PC-3 (cell line): ENCODE measurements at regions not wholly inside any gene's neighbourhood (a gene's known extent, or its start where the extent isn't known, plus 50 kb on each side); places are given as distances from the start of the nearest gene placed in this dataset.
A peak's percentile ranks its signal among the peaks of the same experiment; 100 is the strongest.

ENCODE experiments used
- ATAC-seq: fragments of 200-7000 bp; cut with Tn5 transposase; 2 replicates; pipeline ENCODE4 v1.9.1; 2020; ENCODE audit warnings: mild to moderate bottlenecking, moderate library complexity
- BruUV-seq: library from RNA; stranded (reverse); fragments of 400-500 nt; replicated peaks from 2 replicates; lab custom pipeline; 2021; lab: Mats Ljungman, UMichigan
- CTCF ChIA-PET: fragments of 300-600 bp; sonication (Branson Sonifier 250); formaldehyde crosslinking; loops from one replicate; lab custom pipeline; 2022; ENCODE audit warnings: antibody characterized with exemption; lab: Charles Lee
- POLR2A ChIA-PET: fragments of 300-600 bp; sonication (Branson Sonifier 250); formaldehyde crosslinking; loops from one replicate; lab custom pipeline; 2022; ENCODE audit warnings: antibody characterized with exemption; ENCODE audit not compliant: unreplicated experiment; lab: Charles Lee
- DNase-seq: peaks from one replicate; pipeline ENCODE4 v3.0.0-alpha.2; 2015
- H2AFZ ChIP-seq: fragments of 300-600 bp; sonication (generic); 2 replicates; pipeline ENCODE4 v1.6.0; 2016; ENCODE audit warnings: antibody characterized with exemption, low read length
- H3F3A ChIP-seq: fragments of 300-600 bp; sonication (generic); one replicate; pipeline ENCODE4 v1.6.0; 2017; ENCODE audit warnings: antibody characterized with exemption, low read length, control low read depth, mild to moderate bottlenecking; ENCODE audit not compliant: unreplicated experiment
- H3K27ac ChIP-seq: fragments of 300-600 bp; sonication (generic); 2 replicates; pipeline ENCODE4 v1.5.1; 2016; ENCODE audit warnings: mild to moderate bottlenecking, low read length
- H3K27me3 ChIP-seq: fragments of 300-600 bp; sonication (generic); 2 replicates; pipeline ENCODE4 v1.6.1; 2016; ENCODE audit warnings: low read length, mixed read lengths
- H3K36me3 ChIP-seq: fragments of 300-600 bp; sonication (generic); 2 replicates; pipeline ENCODE4 v1.6.1; 2016; ENCODE audit warnings: low read depth, mixed run types, low read length, mixed read lengths
- H3K4me1 ChIP-seq: fragments of 300-600 bp; sonication (generic); 2 replicates; pipeline ENCODE4 v1.5.1; 2016; ENCODE audit warnings: low read length; ENCODE audit not compliant: insufficient read depth
- H3K4me2 ChIP-seq: fragments of 300-600 bp; sonication (generic); 2 replicates; pipeline ENCODE4 v1.6.0; 2016; ENCODE audit warnings: low read length
- H3K4me3 ChIP-seq: fragments of 300-600 bp; sonication (generic); 2 replicates; pipeline ENCODE4 v1.5.1; 2016; ENCODE audit warnings: mild to moderate bottlenecking, low read length, mixed read lengths
- H3K79me2 ChIP-seq: fragments of 300-600 bp; sonication (generic); 2 replicates; pipeline ENCODE4 v1.6.1; 2017; ENCODE audit warnings: low read length, mixed read lengths
- H3K9ac ChIP-seq: fragments of 300-600 bp; sonication (generic); 2 replicates; pipeline ENCODE4 v1.6.0; 2016; ENCODE audit warnings: mild to moderate bottlenecking, low read length
- H3K9me2 ChIP-seq: fragments of 300-600 bp; sonication (generic); replicated peaks from 2 replicates; pipeline ENCODE4 v1.6.1; 2016; ENCODE audit warnings: mixed run types, low read length, mixed read lengths
- H3K9me3 ChIP-seq: fragments of 300-600 bp; sonication (generic); 2 replicates; pipeline ENCODE4 v1.6.1; 2016; ENCODE audit warnings: low read length, mixed read lengths
- H4K20me1 ChIP-seq: fragments of 300-600 bp; sonication (generic); 2 replicates; pipeline ENCODE4 v1.6.1; 2016; ENCODE audit warnings: low read length, mixed read lengths
- CTCF ChIP-seq: fragments of 300-600 bp; sonication (generic); conservative IDR thresholded peaks from 2 replicates; pipeline ENCODE4 v1.5.1; 2017; ENCODE audit warnings: antibody characterized with exemption, low read depth, mild to moderate bottlenecking, low read length
- EZH2 ChIP-seq: fragments of 300-600 bp; sonication (generic); IDR thresholded peaks from one replicate; pipeline ENCODE4 v1.6.1; 2017; ENCODE audit warnings: antibody characterized with exemption, mild to moderate bottlenecking, low read length; ENCODE audit not compliant: unreplicated experiment
- EZH2phosphoT487 ChIP-seq: fragments of 300-600 bp; sonication (generic); IDR thresholded peaks from 2 replicates; pipeline ENCODE4 v1.6.1; 2018; ENCODE audit warnings: mild to moderate bottlenecking, antibody characterized with exemption, low read length, borderline replicate concordance
- intact Hi-C: fragments of 100-400 bp; cut with micrococcal nuclease; formaldehyde crosslinking; loops from 2 replicates; pipeline ENCODE4 v1.9.0; 2023

- Histone ChIP-seq H3K27ac (no peak overlapping the region), H3K9me2 (no peaks in the 10 kb centered on the region), H3F3A (no peaks in the 10 kb centered on the region), H3K27me3 (no peaks in the 10 kb centered on the region), H3K4me1 (no peaks in the 10 kb centered on the region), H4K20me1 (no peaks in the 10 kb centered on the region), H3K4me2 (no peak overlapping the region), H3K9ac (no peak overlapping the region), H2AFZ (no peak overlapping the region), H3K79me2 (no peaks in the 10 kb centered on the region), H3K9me3 (no peaks in the 10 kb centered on the region), H3K36me3 (no peaks in the 10 kb centered on the region), H3K4me3 (no peak overlapping the region)
- BruUV-seq, result no TSS peak
- DNase-seq (peak; percentile 13), ATAC-seq (no peak)
- CTCF ChIA-PET, result interaction anchor here (0.6 kb wide), 1 partner anchor 267 kb away, joined by 4 read pairs; no protein-coding TSS in a partner anchor
- intact Hi-C loops, result loop anchor here (10.0 kb wide), 1 partner anchor 509 kb away; no protein-coding TSS in a partner anchor
- TF ChIP-seq CTCF (peak; percentile 40), EZH2 (no peak)
- POLR2A ChIA-PET, result no interaction called here
Observed at GRCh38 chr15:47983533-47983932, 137.3 kb upstream of the SLC24A5 start.

GRCh38 chr15:47985568-47985967 is 135.2 kb upstream of the SLC24A5 start:
- no peak for DNase-seq
- ATAC-seq, result no peak
- no peaks in the 10 kb centered on the region for H3K79me2 ChIP-seq
- H3K9me3 ChIP-seq, result no peaks in the 10 kb centered on the region
- no peak overlapping the region for H3K4me2 ChIP-seq
- H2AFZ ChIP-seq, result no peak overlapping the region
- H3K9me2 ChIP-seq, result no peaks in the 10 kb centered on the region
- no TSS peak for BruUV-seq
- ChIA-PET POLR2A (no interaction called here), CTCF (no interaction called here)
- H3K4me1 ChIP-seq, result no peaks in the 10 kb centered on the region
- no peaks in the 10 kb centered on the region for H3F3A ChIP-seq
- intact Hi-C loops, result loop anchor here (10.0 kb wide), 1 partner anchor 511 kb away; no protein-coding TSS in a partner anchor
- H3K4me3 ChIP-seq, result no peak overlapping the region
- TF ChIP-seq EZH2 (no peak), EZH2phosphoT487 (no peak), CTCF (no peak)
- H3K27ac ChIP-seq, result no peak overlapping the region
- no peaks in the 10 kb centered on the region for H4K20me1 ChIP-seq
- H3K9ac ChIP-seq, result no peak overlapping the region
- no peaks in the 10 kb centered on the region for H3K27me3 ChIP-seq
- H3K36me3 ChIP-seq, result no peaks in the 10 kb centered on the region

DNA sequence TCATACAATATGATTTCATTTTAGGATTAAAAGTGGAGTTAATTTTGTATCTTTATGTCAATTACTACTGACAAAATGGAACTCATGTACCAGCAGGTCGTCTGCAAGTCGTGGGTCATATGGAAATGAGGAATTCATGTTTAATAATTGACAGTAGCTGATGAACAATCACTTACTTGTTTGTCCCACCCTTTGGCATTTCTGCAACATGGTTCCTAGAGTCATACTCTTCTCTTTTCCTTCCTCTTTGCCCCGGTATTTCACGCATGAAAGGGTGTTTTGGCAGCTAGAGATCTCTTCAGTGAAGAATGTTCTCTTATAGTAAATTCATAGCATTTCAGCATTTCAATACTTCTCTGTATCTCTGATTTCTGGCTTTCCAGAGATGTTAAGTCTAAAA is 133.3 kb upstream of the SLC24A5 start:
- Histone ChIP-seq H3K4me1 (no peaks in the 10 kb centered on the region), H3F3A (no peaks in the 10 kb centered on the region), H4K20me1 (no peaks in the 10 kb centered on the region), H3K4me2 (no peak overlapping the region), H3K27ac (no peak overlapping the region), H2AFZ (no peak overlapping the region), H3K27me3 (no peaks in the 10 kb centered on the region), H3K79me2 (no peaks in the 10 kb centered on the region), H3K9ac (no peak overlapping the region), H3K36me3 (no peaks in the 10 kb centered on the region), H3K9me3 (no peaks in the 10 kb centered on the region), H3K9me2 (no peaks in the 10 kb centered on the region), H3K4me3 (no peak overlapping the region)
- CTCF ChIA-PET, result interaction anchor here (0.6 to 1.7 kb wide), 4 partner anchors 276 to 793 kb away, joined by 4 to 29 read pairs (median 6); no protein-coding TSS in a partner anchor
- POLR2A ChIA-PET, result no interaction called here
- BruUV-seq, result no TSS peak
- no peak for ATAC-seq
- intact Hi-C loops, result loop anchor here (10.0 kb wide), 1 partner anchor 513 kb away; no protein-coding TSS in a partner anchor
- TF ChIP-seq EZH2phosphoT487, result no peak
- no peak for TF ChIP-seq CTCF
- no peak for TF ChIP-seq EZH2
- DNase-seq, result no peak
